Astrocyte (in vitro differentiated cells and primary cell): ENCODE measurements at regions not wholly inside any gene's neighbourhood (a gene's known extent, or its start where the extent isn't known, plus 50 kb on each side); places are given as distances from the start of the nearest gene placed in this dataset.

Source experiments
- EZH2 ChIP-seq: IDR thresholded peaks from 2 replicates; pipeline ENCODE4 v1.6.1; 2012; ENCODE audit warnings: mild to moderate bottlenecking, low read length, inconsistent platforms; ENCODE audit not compliant: insufficient read depth
- TF ChIP-seq, protein P1 (sequence below): IDR thresholded peaks from 2 replicates; pipeline ENCODE4 v1.5.1; 2011; ENCODE audit warnings: low read depth, mild to moderate bottlenecking, inconsistent platforms, low read length, moderate library complexity; ENCODE audit not compliant: insufficient read depth

DNA sequence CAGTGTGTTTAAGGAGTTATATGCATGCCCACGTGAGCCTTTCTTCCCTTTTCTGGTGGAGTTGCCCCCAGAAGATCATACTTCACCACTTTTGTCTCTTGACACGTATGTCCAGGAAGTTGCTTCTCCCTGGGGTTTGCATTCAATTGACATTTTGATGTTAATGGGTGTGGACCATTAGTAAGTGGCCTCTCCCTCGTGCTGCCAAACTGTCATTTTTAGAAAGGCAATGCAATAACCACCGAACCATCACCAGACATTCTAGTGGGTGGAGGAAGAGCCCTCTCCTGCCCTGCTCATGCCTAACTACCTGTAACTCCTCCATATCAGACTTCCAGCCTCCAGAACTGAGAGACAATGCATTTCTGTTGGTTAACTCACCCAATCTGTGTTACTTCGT, 290.8 kb downstream of the ATPSCKMT start:
- TF ChIP-seq, protein P1, sequence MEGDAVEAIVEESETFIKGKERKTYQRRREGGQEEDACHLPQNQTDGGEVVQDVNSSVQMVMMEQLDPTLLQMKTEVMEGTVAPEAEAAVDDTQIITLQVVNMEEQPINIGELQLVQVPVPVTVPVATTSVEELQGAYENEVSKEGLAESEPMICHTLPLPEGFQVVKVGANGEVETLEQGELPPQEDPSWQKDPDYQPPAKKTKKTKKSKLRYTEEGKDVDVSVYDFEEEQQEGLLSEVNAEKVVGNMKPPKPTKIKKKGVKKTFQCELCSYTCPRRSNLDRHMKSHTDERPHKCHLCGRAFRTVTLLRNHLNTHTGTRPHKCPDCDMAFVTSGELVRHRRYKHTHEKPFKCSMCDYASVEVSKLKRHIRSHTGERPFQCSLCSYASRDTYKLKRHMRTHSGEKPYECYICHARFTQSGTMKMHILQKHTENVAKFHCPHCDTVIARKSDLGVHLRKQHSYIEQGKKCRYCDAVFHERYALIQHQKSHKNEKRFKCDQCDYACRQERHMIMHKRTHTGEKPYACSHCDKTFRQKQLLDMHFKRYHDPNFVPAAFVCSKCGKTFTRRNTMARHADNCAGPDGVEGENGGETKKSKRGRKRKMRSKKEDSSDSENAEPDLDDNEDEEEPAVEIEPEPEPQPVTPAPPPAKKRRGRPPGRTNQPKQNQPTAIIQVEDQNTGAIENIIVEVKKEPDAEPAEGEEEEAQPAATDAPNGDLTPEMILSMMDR = no peak
- TF ChIP-seq EZH2 = no peak
